Liver (tissue), 7 donors: ENCODE measurements at regions not wholly inside any gene's neighbourhood (a gene's known extent, or its start where the extent isn't known, plus 50 kb on each side); places are given as distances from the start of the nearest gene placed in this dataset.

Source experiments
- DNase-seq: peaks from one replicate; pipeline ENCODE4 v3.0.0-alpha.2; 2017; ENCODE audit warnings: low spot score
- H3K27ac ChIP-seq, 2 donors: one replicate each; pipeline ENCODE4 v1.7.0; 2013; ENCODE audit warnings: inconsistent platforms in 2 of 2, low read length in 2 of 2, control low read depth in 1 of 2, low read depth in 1 of 2, mild to moderate bottlenecking in 1 of 2
- H3K27me3 ChIP-seq, 4 donors: one replicate each; pipeline versions ENCODE4 v1.6.1 to v1.7.0; 2013; ENCODE audit warnings: low read length in 3 of 4, inconsistent platforms in 1 of 4, mild to moderate bottlenecking in 1 of 4, moderate library complexity in 1 of 4; ENCODE audit not compliant: control insufficient read depth in 4 of 4, insufficient read depth in 4 of 4
- H3K36me3 ChIP-seq, 4 donors: one replicate each; pipeline versions ENCODE4 v1.6.1 to v1.7.0; 2013; ENCODE audit warnings: low read length in 3 of 4, mild to moderate bottlenecking in 3 of 4, low read depth in 1 of 4, moderate library complexity in 1 of 4; ENCODE audit not compliant: control insufficient read depth in 4 of 4, insufficient read depth in 3 of 4
- H3K4me1 ChIP-seq, 4 donors: one replicate each; pipeline versions ENCODE4 v1.6.1 to v1.7.0; 2013; ENCODE audit warnings: low read length in 3 of 4, mild to moderate bottlenecking in 3 of 4, moderate library complexity in 1 of 4; ENCODE audit not compliant: control insufficient read depth in 4 of 4, insufficient read depth in 4 of 4
- H3K4me3 ChIP-seq, 3 donors: one replicate each; pipeline versions ENCODE4 v1.6.1 to v1.7.0; 2013; ENCODE audit warnings: low read length in 3 of 3, control low read depth in 1 of 3, low read depth in 1 of 3, mild to moderate bottlenecking in 1 of 3
- H3K9ac ChIP-seq, 2 donors: one replicate each; pipeline ENCODE4 v1.7.0; 2013; ENCODE audit warnings: low read length in 2 of 2, mild to moderate bottlenecking in 2 of 2, moderate library complexity in 2 of 2, control low read depth in 1 of 2, low read depth in 1 of 2
- H3K9me3 ChIP-seq, 4 donors: one replicate each; pipeline versions ENCODE4 v1.6.1 to v1.7.0; 2013; ENCODE audit warnings: low read length in 3 of 4; ENCODE audit not compliant: control insufficient read depth in 4 of 4
- ATF3 ChIP-seq: IDR thresholded peaks from 2 replicates; pipeline ENCODE4 v1.6.1; 2016; ENCODE audit warnings: antibody characterized with exemption
- FOXA1 ChIP-seq: IDR thresholded peaks from 2 replicates; pipeline ENCODE4 v1.6.1; 2016; ENCODE audit warnings: antibody characterized with exemption
- HNF4A ChIP-seq, 2 donors: conservative IDR thresholded peaks; 2 replicates each; pipeline ENCODE4 v1.6.1; 2016; ENCODE audit warnings: antibody characterized with exemption in 2 of 2, mild to moderate bottlenecking in 2 of 2
- HNF4G ChIP-seq: IDR thresholded peaks from 2 replicates; pipeline ENCODE4 v1.6.1; 2016; ENCODE audit warnings: antibody characterized with exemption
- JUND ChIP-seq, 2 donors: IDR thresholded peaks; 2 replicates each; pipeline ENCODE4 v1.6.1; 2016; ENCODE audit warnings: antibody characterized with exemption in 2 of 2
- NR2F2 ChIP-seq: IDR thresholded peaks from 2 replicates; pipeline ENCODE4 v1.6.1; 2016; ENCODE audit warnings: antibody characterized with exemption
- REST ChIP-seq: IDR thresholded peaks from 2 replicates; pipeline ENCODE4 v1.6.1; 2016; ENCODE audit warnings: antibody characterized with exemption, mild to moderate bottlenecking
- RXRA ChIP-seq, 2 donors: IDR thresholded peaks; 2 replicates each; pipeline ENCODE4 v1.6.1; 2017 to 2018; ENCODE audit warnings: antibody characterized with exemption in 2 of 2, mild to moderate bottlenecking in 1 of 2
- SP1 ChIP-seq: IDR thresholded peaks from 2 replicates; pipeline ENCODE4 v1.6.1; 2018; ENCODE audit warnings: antibody characterized with exemption, mild to moderate bottlenecking
- TAF1 ChIP-seq: conservative IDR thresholded peaks from 2 replicates; pipeline ENCODE4 v1.6.1; 2016; ENCODE audit warnings: antibody characterized with exemption, mild to moderate bottlenecking
- YY1 ChIP-seq: IDR thresholded peaks from 2 replicates; pipeline ENCODE4 v1.6.1; 2016; ENCODE audit warnings: antibody characterized with exemption, mild to moderate bottlenecking
- ZBTB33 ChIP-seq: IDR thresholded peaks from 2 replicates; pipeline ENCODE4 v1.6.1; 2016; ENCODE audit warnings: antibody characterized with exemption
- TF ChIP-seq, protein P1 (sequence below): fragments of 150-350 bp; IDR thresholded peaks from 2 replicates; pipeline ENCODE4 v1.5.1; 2017; ENCODE audit warnings: improper control_type of control experiment, low read depth, low read length; ENCODE audit not compliant: missing input control
- TF ChIP-seq, protein P2 (sequence below): IDR thresholded peaks from 2 replicates; pipeline ENCODE4 v1.6.1; 2016; ENCODE audit warnings: antibody characterized with exemption
- donor health status: healthy.
- donor health status: healthy.
- donor health status: healthy.
- donor health status: healthy.

DNA sequence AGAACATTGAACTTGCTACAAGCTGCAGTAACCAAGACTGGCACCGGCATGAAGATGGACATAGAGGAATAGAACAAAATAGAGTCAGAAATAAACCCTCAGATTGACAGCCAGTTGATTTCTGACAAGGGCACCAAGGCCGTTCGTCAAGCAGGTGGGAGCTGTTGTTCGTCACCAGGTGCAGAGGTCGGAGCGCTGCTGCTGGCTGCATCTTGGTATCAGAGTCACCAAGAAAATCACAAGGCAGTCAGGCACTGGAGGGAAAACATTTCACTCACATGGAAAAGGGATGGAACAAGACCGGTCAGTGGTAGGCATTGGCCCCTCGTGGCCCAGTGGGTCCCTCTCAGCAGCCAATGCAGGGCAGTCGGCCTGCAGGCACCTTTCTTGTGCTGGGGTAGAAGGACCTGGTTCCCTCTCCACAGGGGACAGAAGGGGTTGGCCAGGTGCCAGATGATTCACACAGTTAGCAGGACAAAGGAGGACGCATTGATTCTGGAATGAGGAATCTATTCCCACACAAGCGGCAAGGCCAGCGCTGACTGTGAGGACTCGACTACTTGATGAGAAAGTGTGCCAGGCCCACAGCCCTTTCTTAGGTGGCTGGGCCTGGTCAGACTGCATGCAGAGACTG is 115.8 kb upstream of the FGF3 start (continued):
- TF ChIP-seq, protein P1, sequence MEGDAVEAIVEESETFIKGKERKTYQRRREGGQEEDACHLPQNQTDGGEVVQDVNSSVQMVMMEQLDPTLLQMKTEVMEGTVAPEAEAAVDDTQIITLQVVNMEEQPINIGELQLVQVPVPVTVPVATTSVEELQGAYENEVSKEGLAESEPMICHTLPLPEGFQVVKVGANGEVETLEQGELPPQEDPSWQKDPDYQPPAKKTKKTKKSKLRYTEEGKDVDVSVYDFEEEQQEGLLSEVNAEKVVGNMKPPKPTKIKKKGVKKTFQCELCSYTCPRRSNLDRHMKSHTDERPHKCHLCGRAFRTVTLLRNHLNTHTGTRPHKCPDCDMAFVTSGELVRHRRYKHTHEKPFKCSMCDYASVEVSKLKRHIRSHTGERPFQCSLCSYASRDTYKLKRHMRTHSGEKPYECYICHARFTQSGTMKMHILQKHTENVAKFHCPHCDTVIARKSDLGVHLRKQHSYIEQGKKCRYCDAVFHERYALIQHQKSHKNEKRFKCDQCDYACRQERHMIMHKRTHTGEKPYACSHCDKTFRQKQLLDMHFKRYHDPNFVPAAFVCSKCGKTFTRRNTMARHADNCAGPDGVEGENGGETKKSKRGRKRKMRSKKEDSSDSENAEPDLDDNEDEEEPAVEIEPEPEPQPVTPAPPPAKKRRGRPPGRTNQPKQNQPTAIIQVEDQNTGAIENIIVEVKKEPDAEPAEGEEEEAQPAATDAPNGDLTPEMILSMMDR = no peak
- no peak for TF ChIP-seq YY1
- TF ChIP-seq FOXA1 = no peak
- TF ChIP-seq NR2F2 = no peak

GRCh38 chr11:69935941-69936505 is 116.8 kb upstream of the FGF3 start:
- TF ChIP-seq JUND (IDR thresholded peaks at IDR 0.05) = no peak
- no peak for TF ChIP-seq SP1
- TF ChIP-seq REST = no peak
- no peak for TF ChIP-seq TAF1
- TF ChIP-seq, protein P2, sequence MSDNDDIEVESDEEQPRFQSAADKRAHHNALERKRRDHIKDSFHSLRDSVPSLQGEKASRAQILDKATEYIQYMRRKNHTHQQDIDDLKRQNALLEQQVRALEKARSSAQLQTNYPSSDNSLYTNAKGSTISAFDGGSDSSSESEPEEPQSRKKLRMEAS = no peak
- TF ChIP-seq RXRA (IDR thresholded peaks at IDR 0.05) = no peak
- TF ChIP-seq ZBTB33 = no peak
- TF ChIP-seq, protein P1 = no peak
- no peak for TF ChIP-seq HNF4A (conservative IDR thresholded peaks at IDR 0.05)
- no peak for TF ChIP-seq ATF3
- no peak for TF ChIP-seq HNF4G
- TF ChIP-seq NR2F2 = no peak
- no peak for TF ChIP-seq YY1

More at GRCh38 chr11:69935941-69936505, 116.8 kb upstream of the FGF3 start:
- no peak for DNase-seq
- Histone ChIP-seq H3K9me3 (no peaks in the 10 kb centered on the region), H3K4me1 (peaks cover 0 to 3% (median 1%) of the 10 kb centered on the region in 4 donors), H3K36me3 (no peaks in the 10 kb centered on the region), H3K4me3 (no peak overlapping the region), H3K27me3 (no peaks in the 10 kb centered on the region), H3K9ac (no peak overlapping the region), H3K27ac (no peak overlapping the region)
